ENCODE measurements at regions not wholly inside any gene's neighbourhood (a gene's known extent, or its start where the extent isn't known, plus 50 kb on each side); places are given as distances from the start of the nearest gene placed in this dataset.

DNA sequence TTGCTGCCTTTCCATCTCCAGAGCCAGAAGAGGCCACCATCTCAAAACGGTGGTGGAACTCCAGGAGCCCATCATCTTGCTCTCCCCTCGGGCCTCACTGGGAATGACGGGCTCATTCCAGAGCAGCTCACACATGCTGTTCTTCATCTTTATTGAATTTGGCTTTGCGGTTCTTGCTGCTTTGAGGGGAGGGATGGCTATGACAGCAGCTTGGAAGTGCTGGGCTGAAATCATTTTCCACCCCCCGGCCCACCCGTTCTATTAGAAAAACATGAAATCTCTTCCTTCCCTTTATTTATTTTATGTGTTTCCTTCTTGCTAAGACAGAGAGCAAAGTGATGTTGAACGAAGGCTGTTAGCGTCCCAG lies 149.8 kb upstream of the RPL38 start:
- no peaks in the 10 kb centered on the region for H3K4me1 ChIP-seq
- H3K27ac ChIP-seq, result no peak overlapping the region
- no peak overlapping the region for H3K4me3 ChIP-seq
- no peak for DNase-seq
- H3K36me3 ChIP-seq, result no peaks in the 10 kb centered on the region
- peaks cover 0 to 97% (median 2%) of the 10 kb centered on the region in 4 donors for H3K27me3 ChIP-seq
- WGBS, 2 donors, result 52 to 60% methylated on average over 8 of the region's 8 CpGs
- no peak for TF ChIP-seq POLR2A (IDR thresholded peaks at IDR 0.05)
- TF ChIP-seq, protein P1, sequence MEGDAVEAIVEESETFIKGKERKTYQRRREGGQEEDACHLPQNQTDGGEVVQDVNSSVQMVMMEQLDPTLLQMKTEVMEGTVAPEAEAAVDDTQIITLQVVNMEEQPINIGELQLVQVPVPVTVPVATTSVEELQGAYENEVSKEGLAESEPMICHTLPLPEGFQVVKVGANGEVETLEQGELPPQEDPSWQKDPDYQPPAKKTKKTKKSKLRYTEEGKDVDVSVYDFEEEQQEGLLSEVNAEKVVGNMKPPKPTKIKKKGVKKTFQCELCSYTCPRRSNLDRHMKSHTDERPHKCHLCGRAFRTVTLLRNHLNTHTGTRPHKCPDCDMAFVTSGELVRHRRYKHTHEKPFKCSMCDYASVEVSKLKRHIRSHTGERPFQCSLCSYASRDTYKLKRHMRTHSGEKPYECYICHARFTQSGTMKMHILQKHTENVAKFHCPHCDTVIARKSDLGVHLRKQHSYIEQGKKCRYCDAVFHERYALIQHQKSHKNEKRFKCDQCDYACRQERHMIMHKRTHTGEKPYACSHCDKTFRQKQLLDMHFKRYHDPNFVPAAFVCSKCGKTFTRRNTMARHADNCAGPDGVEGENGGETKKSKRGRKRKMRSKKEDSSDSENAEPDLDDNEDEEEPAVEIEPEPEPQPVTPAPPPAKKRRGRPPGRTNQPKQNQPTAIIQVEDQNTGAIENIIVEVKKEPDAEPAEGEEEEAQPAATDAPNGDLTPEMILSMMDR (IDR thresholded peaks at IDR 0.05), result no peak
- no peaks in the 10 kb centered on the region for H3K9me3 ChIP-seq
- intact Hi-C loops (cut with DNase I), result no loop called here

- Histone ChIP-seq H3K4me3 (no peak overlapping the region), H3K9me3 (no peaks in the 10 kb centered on the region), H3K4me1 (no peaks in the 10 kb centered on the region), H3K27ac (no peak overlapping the region), H3K27me3 (peaks cover 0 to 97% (median 2%) of the 10 kb centered on the region in 4 donors), H3K36me3 (no peaks in the 10 kb centered on the region)
- no peak for DNase-seq
- WGBS, 2 donors, result 69 to 83% methylated on average over 1 to 4 of the region's 4 CpGs
- TF ChIP-seq POLR2A (IDR thresholded peaks at IDR 0.05), result no peak
- TF ChIP-seq, protein P1 (IDR thresholded peaks at IDR 0.05), result no peak
- intact Hi-C loops (cut with DNase I), result no loop called here
Measured at GRCh38 chr17:74054249-74054648, 149.2 kb upstream of the RPL38 start.

DNA sequence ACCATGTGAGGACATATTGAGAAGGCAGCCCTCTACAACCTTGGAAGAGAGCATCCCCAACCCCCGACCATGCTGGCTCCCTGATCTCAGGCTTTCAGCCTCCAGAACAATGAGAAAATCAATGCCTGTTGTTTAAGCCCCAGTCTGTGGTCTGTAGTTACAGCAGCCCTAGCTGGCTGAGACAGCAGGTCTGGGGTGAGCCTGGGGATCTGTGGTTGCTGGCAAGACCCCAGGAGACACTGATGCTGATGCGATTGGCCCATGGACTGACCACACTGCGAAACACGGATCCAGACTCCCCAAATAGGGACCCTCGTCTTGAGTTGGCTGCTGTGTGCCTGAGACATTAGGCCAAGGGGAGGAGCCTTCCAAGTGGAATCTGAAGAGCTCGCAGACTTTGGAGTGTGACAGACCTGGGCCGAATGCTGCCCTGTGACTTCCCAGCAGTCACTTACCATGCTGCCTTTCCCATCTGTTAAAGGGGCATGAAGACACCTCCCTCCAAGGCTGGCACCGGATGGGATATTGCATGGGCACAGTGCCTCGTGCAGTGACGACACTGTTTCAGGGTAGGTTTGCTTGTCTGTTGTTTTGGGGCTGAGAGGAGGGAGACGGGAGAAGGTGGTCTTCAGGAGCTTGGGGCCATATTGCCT lies 147.8 kb upstream of the RPL38 start:
- no peak overlapping the region for H3K27ac ChIP-seq
- no peaks in the 10 kb centered on the region for H3K36me3 ChIP-seq
- H3K27me3 ChIP-seq, result peaks cover 0 to 97% (median 2%) of the 10 kb centered on the region in 4 donors
- H3K4me3 ChIP-seq, result no peak overlapping the region
- H3K4me1 ChIP-seq, result no peaks in the 10 kb centered on the region
- 52 to 69% methylated on average over 5 to 7 of the region's 11 CpGs for WGBS, 2 donors
- no peak for TF ChIP-seq POLR2A (IDR thresholded peaks at IDR 0.05)
- TF ChIP-seq, protein P1 (IDR thresholded peaks at IDR 0.05), result no peak
- intact Hi-C loops (cut with DNase I), result no loop called here
- DNase-seq, result no peak
- H3K9me3 ChIP-seq, result no peaks in the 10 kb centered on the region

- Histone ChIP-seq H3K4me3 (no peak overlapping the region), H3K36me3 (no peaks in the 10 kb centered on the region), H3K27ac (no peak overlapping the region), H3K4me1 (no peaks in the 10 kb centered on the region), H3K9me3 (no peaks in the 10 kb centered on the region), H3K27me3 (peaks cover 0 to 95% (median 0%) of the 10 kb centered on the region in 4 donors)
- DNase-seq, result no peak
- WGBS, 2 donors, result 53% methylated on average over 3 to 4 of the region's 4 CpGs
- intact Hi-C loops (cut with DNase I), result no loop called here
- TF ChIP-seq, protein P1 (IDR thresholded peaks at IDR 0.05), result no peak
- TF ChIP-seq POLR2A (IDR thresholded peaks at IDR 0.05), result no peak
Measured at GRCh38 chr17:74059479-74060240, 143.8 kb upstream of the RPL38 start.

- no peak for TF ChIP-seq POLR2A (IDR thresholded peaks at IDR 0.05)
- TF ChIP-seq, protein P1 (IDR thresholded peaks at IDR 0.05), result no peak
- no peak overlapping the region for H3K4me3 ChIP-seq
- no peaks in the 10 kb centered on the region for H3K4me1 ChIP-seq
- 53 to 64% methylated on average over 5 of the region's 5 CpGs for WGBS, 2 donors
- H3K36me3 ChIP-seq, result no peaks in the 10 kb centered on the region
- intact Hi-C loops (cut with DNase I), result no loop called here
- H3K9me3 ChIP-seq, result no peaks in the 10 kb centered on the region
- no peak overlapping the region for H3K27ac ChIP-seq
- no peak for DNase-seq
- H3K27me3 ChIP-seq, result peaks cover 0 to 89% (median 0%) of the 10 kb centered on the region in 4 donors
Measured at GRCh38 chr17:74061758-74062157, 141.7 kb upstream of the RPL38 start.

Data from esophagus squamous epithelium (tissue), 5 donors.